OCI-LY7 (cell line): ENCODE measurements at regions not wholly inside any gene's neighbourhood (a gene's known extent, or its start where the extent isn't known, plus 50 kb on each side); places are given as distances from the start of the nearest gene placed in this dataset.

Source experiments
- BruUV-seq: library from RNA; stranded (reverse); fragments of 400-500 nt; replicated peaks from 2 replicates; lab custom pipeline; 2021; lab: Mats Ljungman, UMichigan
- CTCF ChIA-PET: fragments of 300-600 bp; sonication (Branson Sonifier 250); formaldehyde crosslinking; loops from one replicate; lab custom pipeline; 2022; ENCODE audit warnings: antibody characterized with exemption; ENCODE audit not compliant: unreplicated experiment; lab: Charles Lee
- POLR2A ChIA-PET: fragments of 300-600 bp; sonication (Branson Sonifier 250); formaldehyde crosslinking; loops from one replicate; lab custom pipeline; 2022; ENCODE audit warnings: antibody characterized with exemption; lab: Charles Lee
- DNase-seq: peaks from one replicate; pipeline ENCODE4 v3.0.0-alpha.2; 2015; ENCODE audit warnings: low spot score
- H2AFZ ChIP-seq: fragments of 200-600 bp; sonication (generic), shearing (Covaris generic); 2 replicates; pipeline ENCODE4 v1.6.1; 2014; ENCODE audit warnings: mild to moderate bottlenecking, antibody characterized with exemption, low read length, moderate library complexity
- H3K27ac ChIP-seq: fragments of 200-600 bp; sonication (generic); 2 replicates; pipeline ENCODE4 v1.5.1; 2014; ENCODE audit warnings: mixed run types, low read depth, mild to moderate bottlenecking, moderate library complexity, low read length, inconsistent platforms; ENCODE audit not compliant: poor library complexity, severe bottlenecking
- H3K36me3 ChIP-seq: fragments of 200-600 bp; sonication (generic); 2 replicates; pipeline ENCODE4 v1.6.1; 2014; ENCODE audit warnings: mild to moderate bottlenecking, antibody characterized with exemption, low read length, moderate library complexity, mixed read lengths; ENCODE audit not compliant: insufficient read depth
- H3K4me1 ChIP-seq: fragments of 200-600 bp; sonication (generic); 2 replicates; pipeline ENCODE4 v1.5.1; 2014; ENCODE audit warnings: mild to moderate bottlenecking, low read length; ENCODE audit not compliant: insufficient read depth, poor library complexity, severe bottlenecking
- H3K4me2 ChIP-seq: fragments of 200-600 bp; sonication (generic); 2 replicates; pipeline ENCODE4 v1.6.1; 2014; ENCODE audit warnings: mild to moderate bottlenecking, low read length
- H3K4me3 ChIP-seq: fragments of 200-600 bp; sonication (generic); 2 replicates; pipeline ENCODE4 v1.5.1; 2014; ENCODE audit warnings: mild to moderate bottlenecking, low read depth, low read length; ENCODE audit not compliant: poor library complexity, severe bottlenecking
- H3K79me2 ChIP-seq: fragments of 200-600 bp; sonication (generic); 2 replicates; pipeline ENCODE4 v1.6.1; 2016; ENCODE audit warnings: low read depth, mild to moderate bottlenecking, low read length, moderate library complexity, mixed read lengths; ENCODE audit not compliant: insufficient read depth
- H3K9me2 ChIP-seq: fragments of 200-600 bp; sonication (generic); 2 replicates; pipeline ENCODE4 v1.6.1; 2016; ENCODE audit warnings: mild to moderate bottlenecking, low read length, mixed read lengths; ENCODE audit not compliant: insufficient read depth
- H3K9me3 ChIP-seq: fragments of 200-600 bp; sonication (generic); 2 replicates; pipeline ENCODE4 v1.6.1; 2014; ENCODE audit warnings: mild to moderate bottlenecking, mixed run types, low read length, mixed read lengths
- H4K20me1 ChIP-seq: fragments of 200-600 bp; sonication (generic); 2 replicates; pipeline ENCODE4 v1.6.1; 2014; ENCODE audit warnings: mild to moderate bottlenecking, antibody characterized with exemption, low read length, moderate library complexity, mixed read lengths; ENCODE audit not compliant: insufficient read depth
- EZH2phosphoT487 ChIP-seq: fragments of 200-600 bp; sonication (generic); IDR thresholded peaks from 2 replicates; pipeline ENCODE4 v1.6.1; 2018; ENCODE audit warnings: low read depth, borderline replicate concordance, mild to moderate bottlenecking, mixed run types, antibody characterized with exemption, low read length, moderate library complexity, mixed read lengths
- intact Hi-C: fragments of 100-400 bp; cut with micrococcal nuclease; formaldehyde crosslinking; loops from one replicate; pipeline ENCODE4 v1.10.0; 2022; ENCODE audit not compliant: unreplicated experiment
- TF ChIP-seq, protein P1 (sequence below): fragments of 200-600 bp; sonication (generic); conservative IDR thresholded peaks from 2 replicates; pipeline ENCODE4 v1.5.1; 2014; ENCODE audit warnings: mild to moderate bottlenecking, antibody characterized with exemption, low read length, moderate library complexity, mixed read lengths

DNA sequence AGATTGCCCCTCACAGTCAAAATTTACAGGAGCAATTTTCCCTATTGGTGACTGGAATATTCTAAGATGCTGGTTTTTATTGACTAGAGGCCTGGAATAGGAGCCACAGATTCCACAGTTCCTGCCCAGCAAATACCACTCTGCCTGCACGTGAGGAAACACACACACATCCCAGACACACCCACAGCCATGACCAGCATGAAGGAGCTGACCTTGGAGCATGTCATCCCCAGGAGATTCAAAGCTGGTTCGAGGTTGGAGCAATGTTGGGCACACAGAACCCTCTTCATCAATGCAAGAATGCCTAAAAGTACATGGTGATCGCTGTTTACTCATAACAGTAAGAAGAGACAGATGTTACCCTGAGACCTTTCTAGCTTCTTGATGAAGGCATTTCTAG lies 244.6 kb upstream of the FOXQ1 start:
- ChIA-PET CTCF (no interaction called here), POLR2A (no interaction called here)
- no peak for TF ChIP-seq EZH2phosphoT487
- TF ChIP-seq, protein P1, sequence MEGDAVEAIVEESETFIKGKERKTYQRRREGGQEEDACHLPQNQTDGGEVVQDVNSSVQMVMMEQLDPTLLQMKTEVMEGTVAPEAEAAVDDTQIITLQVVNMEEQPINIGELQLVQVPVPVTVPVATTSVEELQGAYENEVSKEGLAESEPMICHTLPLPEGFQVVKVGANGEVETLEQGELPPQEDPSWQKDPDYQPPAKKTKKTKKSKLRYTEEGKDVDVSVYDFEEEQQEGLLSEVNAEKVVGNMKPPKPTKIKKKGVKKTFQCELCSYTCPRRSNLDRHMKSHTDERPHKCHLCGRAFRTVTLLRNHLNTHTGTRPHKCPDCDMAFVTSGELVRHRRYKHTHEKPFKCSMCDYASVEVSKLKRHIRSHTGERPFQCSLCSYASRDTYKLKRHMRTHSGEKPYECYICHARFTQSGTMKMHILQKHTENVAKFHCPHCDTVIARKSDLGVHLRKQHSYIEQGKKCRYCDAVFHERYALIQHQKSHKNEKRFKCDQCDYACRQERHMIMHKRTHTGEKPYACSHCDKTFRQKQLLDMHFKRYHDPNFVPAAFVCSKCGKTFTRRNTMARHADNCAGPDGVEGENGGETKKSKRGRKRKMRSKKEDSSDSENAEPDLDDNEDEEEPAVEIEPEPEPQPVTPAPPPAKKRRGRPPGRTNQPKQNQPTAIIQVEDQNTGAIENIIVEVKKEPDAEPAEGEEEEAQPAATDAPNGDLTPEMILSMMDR = no peak

GRCh38 chr6:1066449-1067090 lies 245.3 kb upstream of the FOXQ1 start:
- no peaks in the 10 kb centered on the region for H4K20me1 ChIP-seq
- ChIA-PET POLR2A (interaction anchor here (0.6 kb wide), 1 partner anchor 32 kb away, joined by 3 read pairs; no protein-coding TSS in a partner anchor), CTCF (no interaction called here)
- no peak overlapping the region for H3K4me3 ChIP-seq
- TF ChIP-seq, protein P1 = no peak
- TF ChIP-seq EZH2phosphoT487 = no peak
- no peaks in the 10 kb centered on the region for H3K9me3 ChIP-seq
- no peak for DNase-seq
- no peak overlapping the region for H3K4me2 ChIP-seq
- no peaks in the 10 kb centered on the region for H3K36me3 ChIP-seq
- H3K9me2 ChIP-seq = no peaks in the 10 kb centered on the region
- intact Hi-C loops = no loop called here
- BruUV-seq = no TSS peak
- H3K4me1 ChIP-seq = no peaks in the 10 kb centered on the region
- H3K79me2 ChIP-seq = no peaks in the 10 kb centered on the region
- no peak overlapping the region for H2AFZ ChIP-seq
- no peak overlapping the region for H3K27ac ChIP-seq

More for the DNA sequence above, 244.6 kb upstream of the FOXQ1 start:
- Histone ChIP-seq H3K27ac (no peak overlapping the region), H3K9me3 (no peaks in the 10 kb centered on the region), H3K9me2 (no peaks in the 10 kb centered on the region), H3K4me2 (no peak overlapping the region), H3K36me3 (no peaks in the 10 kb centered on the region), H3K79me2 (no peaks in the 10 kb centered on the region), H4K20me1 (no peaks in the 10 kb centered on the region), H3K4me1 (no peaks in the 10 kb centered on the region), H2AFZ (no peak overlapping the region), H3K4me3 (no peak overlapping the region)
- intact Hi-C loops = no loop called here
- BruUV-seq = no TSS peak
- DNase-seq = no peak

DNA sequence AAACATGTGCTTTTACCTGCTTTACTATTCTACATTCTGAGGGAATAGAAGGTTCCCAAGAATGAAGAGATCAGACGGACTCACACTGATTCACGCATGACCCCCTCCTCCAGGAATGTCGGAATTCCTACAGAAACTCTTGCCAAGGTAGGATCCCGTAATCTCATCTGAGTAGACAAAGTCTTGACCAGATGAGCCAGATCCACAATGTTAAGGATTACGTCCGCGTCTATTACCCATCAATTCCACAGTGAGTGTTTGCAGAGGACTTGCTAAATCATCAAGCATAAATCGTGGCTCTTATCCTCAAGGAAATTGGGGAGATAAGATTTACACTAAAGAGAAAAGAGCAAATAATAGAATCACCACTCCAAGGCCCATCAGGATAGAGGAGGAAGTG lies 245.9 kb upstream of the FOXQ1 start:
- H3K4me1 ChIP-seq = no peaks in the 10 kb centered on the region
- H3K79me2 ChIP-seq = no peaks in the 10 kb centered on the region
- H3K36me3 ChIP-seq = no peaks in the 10 kb centered on the region
- BruUV-seq = no TSS peak
- H3K9me2 ChIP-seq = no peaks in the 10 kb centered on the region
- intact Hi-C loops = no loop called here
- no peaks in the 10 kb centered on the region for H3K9me3 ChIP-seq
- DNase-seq = no peak
- TF ChIP-seq EZH2phosphoT487 = no peak
- TF ChIP-seq, protein P1 = no peak
- no peak overlapping the region for H3K4me2 ChIP-seq
- ChIA-PET POLR2A (no interaction called here), CTCF (no interaction called here)
- H4K20me1 ChIP-seq = no peaks in the 10 kb centered on the region
- no peak overlapping the region for H3K27ac ChIP-seq
- no peak overlapping the region for H3K4me3 ChIP-seq
- H2AFZ ChIP-seq = no peak overlapping the region
